Midbrain (tissue), 1 donor: ENCODE measurements at regions not wholly inside any gene's neighbourhood (a gene's known extent, or its start where the extent isn't known, plus 50 kb on each side); places are given as distances from the start of the nearest gene placed in this dataset.

Experiments used
- DNase-seq: peaks from one replicate; lab custom pipeline; 2025; lab: John Stamatoyannopoulos, UW

GRCh38 chr13:79267560-79267959 is 138.5 kb downstream of the RBM26 start:
- no peak for DNase-seq

- no peak for DNase-seq
Observed at GRCh38 chr13:79258489-79258888, 147.6 kb downstream of the RBM26 start.

GRCh38 chr13:79246578-79246949 is 159.5 kb downstream of the RBM26 start:
- DNase-seq, result no peak

- DNase-seq, result no peak
Observed at GRCh38 chr13:79245937-79246577, 160.0 kb downstream of the RBM26 start.

DNA sequence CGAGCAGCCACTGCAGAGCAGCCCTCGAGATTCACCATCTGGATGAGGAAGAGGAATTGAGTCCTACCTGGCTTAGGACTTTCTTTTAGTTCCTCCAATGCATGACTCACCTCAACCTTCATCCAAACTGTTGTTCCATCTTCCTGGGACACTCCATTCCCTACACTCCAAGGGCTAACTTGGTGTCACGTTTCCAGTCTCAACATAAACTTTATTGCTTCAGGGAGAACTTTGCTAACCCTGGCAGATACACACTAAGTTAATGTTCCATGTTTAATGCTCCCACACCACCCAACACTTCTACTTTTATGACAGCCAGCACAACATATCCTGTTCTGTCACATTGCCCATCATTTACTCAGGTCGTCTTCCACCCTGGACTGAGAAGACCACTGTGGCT is 164.4 kb downstream of the RBM26 start:
- DNase-seq, result no peak

DNA sequence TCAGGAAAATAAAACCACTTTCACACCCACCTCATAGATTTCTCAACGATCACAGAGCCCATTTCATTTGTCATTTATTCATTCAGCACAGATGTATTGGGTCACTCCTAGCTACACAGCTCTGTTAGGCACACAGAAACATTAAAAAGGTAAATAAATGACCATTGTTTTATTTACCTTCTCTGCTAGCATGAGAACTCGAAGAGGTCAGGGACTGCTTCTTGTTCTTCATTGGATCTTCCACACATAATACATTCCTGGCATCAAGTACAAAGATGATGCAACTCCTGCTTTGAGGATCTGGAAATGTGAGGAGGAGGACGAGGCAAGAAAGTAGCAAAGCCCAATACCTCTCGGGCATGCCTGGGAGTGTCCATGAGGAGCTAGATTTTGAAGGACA is 168.1 kb downstream of the RBM26 start:
- DNase-seq, result no peak

- no peak for DNase-seq
Observed at GRCh38 chr13:79231887-79232286, 174.2 kb downstream of the RBM26 start.

DNA sequence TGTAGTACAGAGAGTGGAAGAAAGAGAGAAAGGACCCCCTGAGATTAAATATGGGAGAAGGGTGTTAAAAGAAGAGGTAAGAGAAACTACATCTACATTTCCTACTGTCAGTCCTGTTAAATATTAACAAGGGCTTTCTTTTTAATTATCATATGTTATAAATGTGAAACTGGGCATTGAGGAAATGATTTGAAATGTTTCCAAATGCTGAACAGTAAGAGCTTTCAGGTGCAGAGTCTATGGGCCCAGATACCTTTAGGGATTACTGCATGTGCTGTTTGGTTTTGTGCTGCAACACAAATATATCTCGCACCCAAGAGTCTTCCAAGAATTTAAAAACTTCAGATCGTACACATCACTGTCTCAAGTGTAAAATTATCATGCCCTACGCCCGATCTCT is 176.3 kb downstream of the RBM26 start:
- DNase-seq, result no peak

DNA sequence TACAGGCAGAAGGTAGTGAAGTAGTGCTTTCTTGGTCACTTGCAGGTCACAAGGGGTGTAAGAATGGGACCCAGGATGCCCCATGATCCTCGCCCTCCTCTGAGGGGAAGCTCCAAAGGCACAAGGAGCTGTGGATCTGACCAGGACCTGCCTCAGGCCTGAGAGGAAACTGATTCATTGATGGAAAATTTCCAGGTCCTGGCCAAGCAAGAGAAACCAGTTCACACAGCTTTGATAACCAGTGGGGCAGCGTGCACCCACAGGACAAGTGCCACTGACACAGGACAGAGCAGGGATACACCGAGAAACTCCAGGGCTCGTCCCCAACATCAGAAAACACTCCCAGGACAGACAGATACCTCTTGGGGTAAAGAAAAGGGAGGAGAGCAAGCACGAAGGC is 177.1 kb downstream of the RBM26 start:
- no peak for DNase-seq

GRCh38 chr13:79227418-79227817 is 178.6 kb downstream of the RBM26 start:
- no peak for DNase-seq

DNA sequence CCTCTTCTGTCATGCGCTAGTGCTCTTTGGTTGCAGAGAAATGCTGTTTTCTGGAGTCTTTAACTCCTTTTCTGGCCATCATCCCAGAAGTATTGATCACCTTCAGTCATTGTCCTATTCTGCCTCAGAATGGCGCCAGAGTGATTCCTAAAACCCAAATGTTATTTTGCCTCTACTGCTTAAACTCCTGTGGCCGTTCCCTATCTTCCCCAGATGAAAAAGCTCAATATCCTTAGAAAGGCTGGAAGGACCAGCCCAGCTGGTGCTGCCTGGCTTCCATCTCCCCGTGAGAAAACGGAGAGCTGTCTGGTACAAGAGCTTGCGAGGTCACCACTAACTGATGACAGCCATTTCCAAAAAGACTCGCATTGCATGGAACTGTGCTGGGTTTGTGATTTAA is 179.1 kb downstream of the RBM26 start:
- DNase-seq, result no peak

GRCh38 chr13:79226250-79226649 is 179.8 kb downstream of the RBM26 start:
- no peak for DNase-seq

DNA sequence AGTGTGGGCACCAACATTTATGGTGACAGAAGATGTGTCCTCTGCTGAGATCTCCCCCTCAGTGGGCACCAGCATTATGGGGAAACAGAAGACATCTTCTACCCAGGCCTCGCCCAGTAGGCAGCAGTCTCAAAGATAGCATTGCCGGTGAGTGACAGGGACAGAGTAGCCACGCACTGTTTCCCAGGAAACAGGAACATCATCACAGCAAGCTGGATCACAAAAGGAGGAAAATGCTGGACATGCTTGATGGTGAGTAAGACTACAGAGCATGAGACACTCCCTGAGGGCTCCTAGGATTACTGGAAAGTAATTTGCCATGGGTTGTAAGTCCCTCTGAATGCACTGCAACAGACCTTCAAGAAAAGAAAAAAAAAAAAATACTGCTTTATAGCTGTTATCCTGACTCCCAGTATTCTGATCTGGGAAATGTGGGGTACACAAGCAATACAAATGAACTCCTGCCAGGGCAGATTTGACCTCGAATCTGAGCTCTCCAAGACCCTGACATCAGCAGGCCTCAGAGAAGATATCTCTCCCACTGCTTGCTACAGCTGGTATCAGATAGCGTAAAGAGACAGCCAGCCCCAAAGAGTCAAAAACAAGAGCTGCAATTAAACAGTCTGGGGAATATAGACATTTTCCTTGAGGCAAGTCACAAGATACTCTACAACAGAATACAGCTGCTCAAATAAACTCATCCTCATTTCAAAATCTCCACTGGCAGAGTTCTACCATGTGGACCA is 180.4 kb downstream of the RBM26 start:
- no peak for DNase-seq

DNA sequence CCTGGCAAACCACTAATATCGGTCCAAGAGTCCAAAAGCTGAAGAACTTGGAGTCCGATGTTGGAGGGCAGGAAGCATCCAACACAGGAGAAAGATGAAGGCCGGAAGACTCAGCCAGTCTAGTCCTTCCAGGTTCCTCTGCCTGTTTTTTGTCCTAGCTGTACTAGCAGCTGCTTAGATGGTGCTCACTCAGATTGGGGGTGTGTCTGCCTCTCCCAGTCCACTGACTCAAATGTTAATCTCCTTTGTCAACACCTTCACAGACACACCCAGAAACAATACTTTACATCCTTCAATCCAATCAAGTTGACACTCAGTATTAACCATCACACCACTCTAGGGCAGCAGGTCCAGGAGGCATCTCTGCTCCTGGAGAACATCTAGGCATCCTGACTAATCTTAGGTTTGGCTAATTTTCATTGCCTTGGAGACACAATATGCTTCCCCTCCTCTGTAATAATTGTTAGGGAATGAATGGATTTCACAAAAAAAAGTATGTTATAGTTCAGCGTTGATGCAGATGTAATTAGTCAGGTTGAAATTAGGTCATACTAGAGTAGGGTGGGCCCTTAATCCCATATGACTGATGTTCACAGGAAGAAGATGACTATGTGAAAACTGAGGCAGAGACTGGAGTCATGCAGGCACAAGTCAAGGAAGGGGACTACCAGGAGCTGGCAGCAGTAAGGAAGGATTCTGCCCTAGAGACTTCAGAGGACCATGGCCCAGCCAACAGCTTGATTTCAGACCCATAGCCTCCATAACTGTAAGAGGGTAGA is 183.4 kb downstream of the RBM26 start:
- no peak for DNase-seq

DNA sequence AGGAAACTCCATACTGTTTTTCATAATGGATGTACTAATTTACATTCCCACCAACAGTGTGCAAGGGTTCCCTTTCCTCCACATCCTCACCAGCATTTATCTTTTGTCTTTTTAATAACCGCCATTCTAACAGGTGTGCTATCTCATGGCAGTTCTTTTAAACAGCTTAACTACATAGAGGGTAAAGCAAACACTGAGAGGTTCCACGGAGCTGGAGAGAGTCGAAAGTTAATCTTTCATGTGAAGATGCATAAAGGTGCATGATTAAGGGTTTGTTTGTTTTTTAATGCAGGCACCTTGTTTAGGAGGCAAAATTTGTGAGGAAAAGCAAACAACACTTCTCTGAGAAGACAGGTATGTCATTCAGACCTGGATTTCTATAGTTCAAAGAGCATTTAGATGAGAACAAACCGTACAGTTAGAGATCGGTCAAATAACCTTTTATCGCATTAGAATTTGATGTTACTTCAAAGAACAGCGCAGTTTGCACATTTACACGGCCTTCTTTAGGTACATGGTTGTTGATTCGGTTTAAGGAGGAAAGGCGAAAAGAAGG is 193.9 kb downstream of the RBM26 start:
- no peak for DNase-seq

DNA sequence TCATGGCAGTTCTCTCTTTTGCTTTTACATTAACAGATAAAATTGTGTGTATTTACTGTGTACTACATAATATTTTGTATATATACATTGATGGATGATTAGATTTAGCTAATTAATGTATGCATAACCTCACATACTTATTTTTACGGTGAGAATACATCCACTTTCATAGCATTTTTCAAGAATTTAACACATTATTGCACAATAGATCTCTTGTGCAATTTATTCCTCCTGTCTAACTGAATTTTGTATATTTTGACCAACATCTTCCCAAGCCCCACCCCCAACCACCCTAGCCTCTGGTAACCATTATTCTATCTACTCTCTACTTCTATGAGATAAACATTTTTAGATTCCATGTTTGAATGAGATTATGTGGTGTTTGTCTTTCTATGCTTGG is 194.7 kb downstream of the RBM26 start:
- DNase-seq, result no peak

- no peak for DNase-seq
Observed at GRCh38 chr13:79197933-79198332, 208.1 kb downstream of the RBM26 start.

GRCh38 chr13:79196843-79197242 is 209.2 kb downstream of the RBM26 start:
- DNase-seq, result no peak

- DNase-seq, result no peak
Observed at GRCh38 chr13:79196366-79196765, 209.7 kb downstream of the RBM26 start.

DNA sequence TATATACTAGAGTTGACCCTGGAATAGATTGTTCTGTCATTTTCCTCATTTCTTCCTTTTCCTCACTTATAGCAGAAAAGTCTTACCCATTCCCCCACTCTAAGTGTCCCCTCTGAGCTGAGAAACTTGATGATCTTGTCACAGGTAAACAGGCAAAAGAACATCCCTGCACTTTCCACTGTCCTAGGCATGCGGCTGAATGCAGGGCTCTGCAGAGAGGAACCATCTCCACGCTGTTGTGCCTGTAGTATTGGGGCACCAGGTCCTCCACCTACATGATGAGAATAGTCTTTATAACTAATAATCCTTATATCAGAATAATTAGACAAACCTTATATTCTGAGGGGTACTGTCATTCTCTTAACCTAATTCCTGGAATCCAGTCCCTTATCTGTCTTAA is 211.3 kb downstream of the RBM26 start:
- no peak for DNase-seq

DNA sequence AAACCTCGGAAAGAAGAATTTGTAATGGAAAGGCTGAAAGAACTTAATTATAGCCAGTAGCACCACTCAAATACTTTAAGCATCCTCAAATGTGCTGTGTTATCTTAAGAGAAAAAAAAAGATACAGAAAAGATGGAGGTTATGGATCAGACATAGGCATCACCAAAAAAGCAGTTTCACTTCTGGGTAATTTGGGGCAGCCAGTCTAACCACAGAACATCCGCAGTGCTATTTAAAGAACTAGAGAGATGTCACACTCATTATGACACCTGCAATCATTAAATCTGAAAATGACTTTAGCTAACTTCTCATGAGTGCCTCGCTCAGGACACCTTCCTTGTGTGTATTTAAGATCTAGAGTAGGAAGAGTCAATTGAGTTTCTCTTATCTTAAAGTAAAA is 211.8 kb downstream of the RBM26 start:
- DNase-seq, result no peak

GRCh38 chr13:79191501-79191900 is 214.6 kb downstream of the RBM26 start:
- DNase-seq, result no peak

GRCh38 chr13:79190932-79191331 is 215.1 kb downstream of the RBM26 start:
- no peak for DNase-seq
